ENCODE measurements at regions not wholly inside any gene's neighbourhood (a gene's known extent, or its start where the extent isn't known, plus 50 kb on each side); places are given as distances from the start of the nearest gene placed in this dataset.

- no TSS peak for BruUV-seq (replicated peaks)
- H3K4me1 ChIP-seq (ENCODE audit: control insufficient read depth, insufficient read depth, low read length): no peaks in the 10 kb centered on the region
- H3K4me3 ChIP-seq (ENCODE audit: insufficient read depth, low read depth, low read length): no peak overlapping the region
- H4K91ac ChIP-seq (ENCODE audit: insufficient read depth, low read depth, low read length): no peak overlapping the region
- H3K9me3 ChIP-seq (ENCODE audit: control insufficient read depth, insufficient read depth, low read length): no peaks in the 10 kb centered on the region
- POLR2A ChIA-PET (ENCODE audit: unreplicated experiment): no interaction called here
- no peak for ATAC-seq (ENCODE audit: low read depth)
- H3K14ac ChIP-seq (replicated peaks; ENCODE audit: low read depth, low read length): no peak overlapping the region
- 80% methylated on average over 1 of the region's 14 CpGs; no CpG with 5 or more reads in 1 of the 2 experiments for WGBS, 2 experiments (ENCODE audit: extremely low coverage in 2 of 2, insufficient read length in 1 of 2)
- no peak overlapping the region for H3K56ac ChIP-seq (ENCODE audit: extremely low read depth, insufficient read depth, low read length)
- H4K8ac ChIP-seq (ENCODE audit: low read depth in 2 of 2, low read length in 2 of 2): no peak overlapping the region
- H3K18ac ChIP-seq (ENCODE audit: low read depth, low read length): no peak overlapping the region
- no peaks in the 10 kb centered on the region for H3K36me3 ChIP-seq (ENCODE audit: control insufficient read depth, insufficient read depth, low read length)
- H3K27ac ChIP-seq (ENCODE audit: insufficient read depth, low read length): no peak overlapping the region
- H3K79me1 ChIP-seq (ENCODE audit: low read depth in 1 of 2, low read length in 2 of 2): no peaks in the 10 kb centered on the region
- H3K23ac ChIP-seq (ENCODE audit: low read depth, low read length): no peak overlapping the region
- H3K4ac ChIP-seq (ENCODE audit: low read depth, low read length): no peak overlapping the region
- intact Hi-C loops (cut with micrococcal nuclease) (no loop called here), in situ Hi-C loops (cut with MboI; ENCODE audit: low sequenced_read_pairs) (no loop called here), dilution Hi-C loops (cut with HindIII; ENCODE audit: low sequenced_read_pairs, unreplicated experiment) (no loop called here)
- no peak overlapping the region for H2BK15ac ChIP-seq (ENCODE audit: low read depth, low read length)
- no peaks in the 10 kb centered on the region for H3K9me1 ChIP-seq (ENCODE audit: insufficient read depth, low read length)
- no peak overlapping the region for H2BK5ac ChIP-seq (ENCODE audit: low read depth, low read length, poor library complexity, severe bottlenecking)
- DNase-seq: no peak
- H2AK9ac ChIP-seq (replicated peaks; ENCODE audit: low read depth, low read length, poor library complexity): no peak overlapping the region
- CTCF ChIA-PET: no interaction called here
- no peak overlapping the region for H2AK5ac ChIP-seq (ENCODE audit: low read depth, low read length)
- H3K4me2 ChIP-seq (ENCODE audit: low read depth, low read length): no peak overlapping the region
- no peak overlapping the region for H2BK20ac ChIP-seq (ENCODE audit: low read depth, low read length)
- H4K20me1 ChIP-seq (ENCODE audit: insufficient read depth, low read length): no peaks in the 10 kb centered on the region
- H2AFZ ChIP-seq (replicated peaks; ENCODE audit: low read length, poor library complexity): no peak overlapping the region
- TF ChIP-seq CHD1 (IDR thresholded peaks at IDR 0.05; ENCODE audit: low read depth, low read length) (no peak), MXI1 (IDR thresholded peaks at IDR 0.05; ENCODE audit: borderline replicate concordance, low read depth, low read length) (no peak), RAD21 (IDR thresholded peaks at IDR 0.05; ENCODE audit: low read length) (no peak), SMC3 (IDR thresholded peaks at IDR 0.05; ENCODE audit: low read depth, low read length) (no peak), MAFK (IDR thresholded peaks at IDR 0.05; ENCODE audit: low read depth, low read length) (no peak), FOS (IDR thresholded peaks at IDR 0.05; ENCODE audit: low read depth, low read length) (no peak), POLR2A (IDR thresholded peaks at IDR 0.05; ENCODE audit: low read depth, low read length) (no peak), ELK1 (IDR thresholded peaks at IDR 0.05; ENCODE audit: borderline replicate concordance, low read depth, low read length) (no peak), CTCF (conservative IDR thresholded peaks at IDR 0.05; ENCODE audit: low read depth, low read length) (no peak)
- H4K5ac ChIP-seq (ENCODE audit: low read depth, low read length): no peak overlapping the region
- H3K9ac ChIP-seq (ENCODE audit: low read depth, low read length): no peak overlapping the region
- no peak overlapping the region for H2BK120ac ChIP-seq (ENCODE audit: low read depth, low read length)
- H3K27me3 ChIP-seq (ENCODE audit: control insufficient read depth, insufficient read depth, low read length): peaks cover 6% of the 10 kb centered on the region
These were observed 147.6 kb downstream of the FAM43A start for GRCh38 chr3:194833114-194833910.

Data from IMR-90 (cell line).